ENCODE measurements at regions not wholly inside any gene's neighbourhood (a gene's known extent, or its start where the extent isn't known, plus 50 kb on each side); places are given as distances from the start of the nearest gene placed in this dataset.

DNA sequence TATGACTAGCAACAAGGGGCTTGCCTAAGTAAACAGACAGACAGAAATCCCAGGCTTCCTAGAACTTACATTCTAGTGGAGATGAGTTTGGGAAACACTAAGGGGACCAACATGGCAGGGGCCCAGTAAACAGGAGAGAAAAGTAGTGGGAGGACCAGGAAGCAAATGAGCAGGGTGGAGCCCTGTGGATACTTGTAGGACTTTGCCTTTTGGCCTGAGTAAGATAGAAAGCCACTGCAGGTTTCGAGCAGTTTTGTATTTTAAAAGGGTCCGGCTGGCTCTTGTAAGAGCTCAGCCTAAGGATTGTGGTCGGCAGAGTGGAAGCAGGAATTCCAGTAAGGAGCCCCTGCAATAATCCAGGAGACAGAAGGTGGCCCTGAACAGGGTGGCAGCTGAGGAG lies 125.5 kb downstream of the MAP3K7 start:
- TF ChIP-seq, protein P1, sequence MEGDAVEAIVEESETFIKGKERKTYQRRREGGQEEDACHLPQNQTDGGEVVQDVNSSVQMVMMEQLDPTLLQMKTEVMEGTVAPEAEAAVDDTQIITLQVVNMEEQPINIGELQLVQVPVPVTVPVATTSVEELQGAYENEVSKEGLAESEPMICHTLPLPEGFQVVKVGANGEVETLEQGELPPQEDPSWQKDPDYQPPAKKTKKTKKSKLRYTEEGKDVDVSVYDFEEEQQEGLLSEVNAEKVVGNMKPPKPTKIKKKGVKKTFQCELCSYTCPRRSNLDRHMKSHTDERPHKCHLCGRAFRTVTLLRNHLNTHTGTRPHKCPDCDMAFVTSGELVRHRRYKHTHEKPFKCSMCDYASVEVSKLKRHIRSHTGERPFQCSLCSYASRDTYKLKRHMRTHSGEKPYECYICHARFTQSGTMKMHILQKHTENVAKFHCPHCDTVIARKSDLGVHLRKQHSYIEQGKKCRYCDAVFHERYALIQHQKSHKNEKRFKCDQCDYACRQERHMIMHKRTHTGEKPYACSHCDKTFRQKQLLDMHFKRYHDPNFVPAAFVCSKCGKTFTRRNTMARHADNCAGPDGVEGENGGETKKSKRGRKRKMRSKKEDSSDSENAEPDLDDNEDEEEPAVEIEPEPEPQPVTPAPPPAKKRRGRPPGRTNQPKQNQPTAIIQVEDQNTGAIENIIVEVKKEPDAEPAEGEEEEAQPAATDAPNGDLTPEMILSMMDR (IDR thresholded peaks at IDR 0.05) = no peak
- TF ChIP-seq NFIC (IDR thresholded peaks at IDR 0.05; ENCODE audit: borderline replicate concordance) (no peak), GABPA (IDR thresholded peaks at IDR 0.05; ENCODE audit: low read depth) (no peak), FOXJ3 (CRISPR knock-in tag; IDR thresholded peaks at IDR 0.05) (no peak), RXRA (IDR thresholded peaks at IDR 0.05; ENCODE audit: borderline replicate concordance, low read depth) (no peak)
- TF ChIP-seq, protein P2, sequence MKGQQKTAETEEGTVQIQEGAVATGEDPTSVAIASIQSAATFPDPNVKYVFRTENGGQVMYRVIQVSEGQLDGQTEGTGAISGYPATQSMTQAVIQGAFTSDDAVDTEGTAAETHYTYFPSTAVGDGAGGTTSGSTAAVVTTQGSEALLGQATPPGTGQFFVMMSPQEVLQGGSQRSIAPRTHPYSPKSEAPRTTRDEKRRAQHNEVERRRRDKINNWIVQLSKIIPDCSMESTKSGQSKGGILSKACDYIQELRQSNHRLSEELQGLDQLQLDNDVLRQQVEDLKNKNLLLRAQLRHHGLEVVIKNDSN (IDR thresholded peaks at IDR 0.05; ENCODE audit: borderline replicate concordance, low read depth) = no peak
- TF ChIP-seq, protein P3, sequence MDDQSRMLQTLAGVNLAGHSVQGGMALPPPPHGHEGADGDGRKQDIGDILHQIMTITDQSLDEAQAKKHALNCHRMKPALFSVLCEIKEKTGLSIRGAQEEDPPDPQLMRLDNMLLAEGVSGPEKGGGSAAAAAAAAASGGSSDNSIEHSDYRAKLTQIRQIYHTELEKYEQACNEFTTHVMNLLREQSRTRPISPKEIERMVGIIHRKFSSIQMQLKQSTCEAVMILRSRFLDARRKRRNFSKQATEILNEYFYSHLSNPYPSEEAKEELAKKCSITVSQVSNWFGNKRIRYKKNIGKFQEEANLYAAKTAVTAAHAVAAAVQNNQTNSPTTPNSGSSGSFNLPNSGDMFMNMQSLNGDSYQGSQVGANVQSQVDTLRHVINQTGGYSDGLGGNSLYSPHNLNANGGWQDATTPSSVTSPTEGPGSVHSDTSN (IDR thresholded peaks at IDR 0.05) = no peak
